SKM-1 treated with dmso at 0.1 percent for 144 hours (cell line): ENCODE measurements at regions not wholly inside any gene's neighbourhood (a gene's known extent, or its start where the extent isn't known, plus 50 kb on each side); places are given as distances from the start of the nearest gene placed in this dataset.
"Not testable (repeated sequence)": the region's sequence is repeated elsewhere in the genome, so short reads cannot be mapped to it uniquely, and the experiment has no call there.

Experiments
- DNase-seq: peaks from one replicate; lab custom pipeline; 2025; ENCODE audit not compliant: unreplicated experiment; lab: John Stamatoyannopoulos, UW

GRCh38 chr12:93235881-93236280, 141.8 kb upstream of the NUDT4 start:
- no peak for DNase-seq

GRCh38 chr12:93237235-93237915, 140.3 kb upstream of the NUDT4 start:
- DNase-seq, result no peak

GRCh38 chr12:93238512-93239262, 139.0 kb upstream of the NUDT4 start:
- not testable (repeated sequence) for DNase-seq

DNA sequence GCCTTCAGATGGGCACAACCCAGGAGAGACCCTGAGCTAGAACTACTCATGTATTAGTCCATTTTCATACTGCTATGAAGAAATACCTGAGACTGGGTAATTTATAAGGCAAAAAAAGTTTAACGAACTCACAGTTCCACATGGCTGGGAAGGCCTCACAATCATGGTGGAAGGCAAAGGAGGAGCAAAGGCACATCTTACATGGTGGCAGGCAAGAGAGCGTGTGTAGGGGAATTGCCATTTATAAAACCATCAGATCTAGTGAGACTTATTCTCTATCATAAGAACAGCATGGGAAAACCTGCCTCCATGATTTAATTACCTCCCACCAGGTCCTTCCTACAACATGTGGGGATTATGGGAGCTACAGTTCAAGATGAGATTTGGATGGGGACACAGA, 137.9 kb upstream of the NUDT4 start:
- DNase-seq, result not testable (repeated sequence)

DNA sequence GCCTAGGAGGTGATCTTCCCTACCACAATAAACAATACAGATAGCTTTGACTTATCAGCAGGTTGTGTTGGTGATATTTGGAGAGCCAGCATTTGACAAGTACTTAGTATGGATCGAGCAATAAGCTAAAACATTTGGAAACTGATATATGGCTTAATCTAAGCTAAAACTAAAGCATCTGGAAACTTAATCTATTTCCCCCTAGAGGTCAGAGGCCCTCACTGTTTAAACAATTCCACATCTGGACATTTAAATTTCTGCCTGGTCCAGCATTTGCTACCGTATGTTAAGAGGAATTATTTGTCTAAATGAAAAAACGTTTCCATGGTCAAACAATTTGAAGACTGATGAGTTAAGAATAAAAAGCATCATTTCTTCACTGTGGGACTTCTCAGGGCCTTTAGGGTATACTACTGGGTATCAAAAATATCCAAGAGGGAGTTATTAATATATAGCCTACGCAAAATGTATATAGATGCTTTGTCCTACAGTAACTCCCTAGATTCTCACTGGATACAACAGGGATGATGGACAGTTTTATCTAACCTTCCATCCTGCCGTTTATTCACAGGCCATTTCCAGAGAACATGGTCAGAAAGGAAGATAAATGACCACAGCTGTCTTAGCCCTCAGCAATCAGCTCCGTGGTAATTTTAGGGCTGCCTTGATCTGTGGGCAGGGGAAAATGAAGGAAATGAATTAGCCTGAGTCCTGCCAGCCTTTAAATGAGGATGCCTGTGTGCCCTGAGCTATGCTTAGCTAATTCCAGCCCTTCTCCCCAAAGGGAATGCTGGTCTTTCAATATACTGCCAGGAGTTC, 135.4 kb upstream of the NUDT4 start:
- DNase-seq, result no peak

DNA sequence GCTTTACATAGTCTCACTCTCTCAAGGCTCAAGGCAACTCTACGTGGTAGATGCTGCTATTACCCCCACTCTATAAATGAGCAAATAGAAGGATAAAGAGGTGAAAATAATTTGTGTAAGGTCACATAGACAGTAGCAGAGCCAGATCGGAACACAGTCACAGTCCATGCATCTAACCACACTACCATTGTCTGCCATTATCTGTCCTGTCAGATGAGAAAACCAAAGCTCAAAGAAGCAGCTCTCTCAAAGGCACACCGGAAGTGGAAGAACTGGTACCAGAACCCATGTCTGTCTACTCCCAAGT, 134.4 kb upstream of the NUDT4 start:
- DNase-seq, result no peak

- peak; percentile 88 for DNase-seq
Measured at GRCh38 chr12:93243689-93244513, 133.8 kb upstream of the NUDT4 start.

GRCh38 chr12:93244514-93245077, 133.1 kb upstream of the NUDT4 start:
- no peak for DNase-seq

- DNase-seq, result no peak
Measured at GRCh38 chr12:93245543-93245942, 132.2 kb upstream of the NUDT4 start.

- no peak for DNase-seq
Measured at GRCh38 chr12:93247313-93247991, 130.3 kb upstream of the NUDT4 start.

GRCh38 chr12:93252221-93252620, 125.5 kb upstream of the NUDT4 start:
- no peak for DNase-seq

GRCh38 chr12:93254911-93255310, 122.8 kb upstream of the NUDT4 start:
- DNase-seq, result no peak

GRCh38 chr12:93256256-93256969, 121.3 kb upstream of the NUDT4 start:
- no peak for DNase-seq

DNA sequence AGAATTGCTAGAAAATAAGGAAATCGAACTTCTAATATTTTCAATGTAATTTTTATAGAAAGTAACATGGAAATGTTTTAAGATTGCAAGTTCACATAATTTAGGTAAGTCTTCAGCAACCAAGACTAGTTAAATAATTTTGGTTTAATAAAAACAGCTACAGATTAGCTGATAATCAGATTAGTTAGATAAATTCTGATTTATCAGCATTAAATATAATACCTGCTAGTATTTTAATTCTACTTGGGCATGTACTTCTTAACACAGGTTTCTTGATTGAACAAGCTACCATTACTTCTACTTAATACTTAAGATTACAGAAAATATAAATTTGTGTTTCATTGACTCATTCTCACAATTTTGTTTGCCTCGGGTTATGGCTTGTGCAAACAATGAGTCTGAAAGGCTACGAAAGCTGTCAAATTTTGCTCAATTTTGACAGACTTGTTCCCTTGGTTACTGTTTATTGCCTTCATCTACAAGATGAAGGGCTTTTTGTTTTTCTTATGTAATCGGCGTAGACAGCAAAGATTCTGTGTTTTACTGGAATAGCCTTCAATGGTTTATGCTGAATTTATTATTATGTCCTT, 116.1 kb upstream of the NUDT4 start:
- DNase-seq, result no peak

GRCh38 chr12:93272997-93273396, 104.7 kb upstream of the NUDT4 start:
- DNase-seq, result no peak

DNA sequence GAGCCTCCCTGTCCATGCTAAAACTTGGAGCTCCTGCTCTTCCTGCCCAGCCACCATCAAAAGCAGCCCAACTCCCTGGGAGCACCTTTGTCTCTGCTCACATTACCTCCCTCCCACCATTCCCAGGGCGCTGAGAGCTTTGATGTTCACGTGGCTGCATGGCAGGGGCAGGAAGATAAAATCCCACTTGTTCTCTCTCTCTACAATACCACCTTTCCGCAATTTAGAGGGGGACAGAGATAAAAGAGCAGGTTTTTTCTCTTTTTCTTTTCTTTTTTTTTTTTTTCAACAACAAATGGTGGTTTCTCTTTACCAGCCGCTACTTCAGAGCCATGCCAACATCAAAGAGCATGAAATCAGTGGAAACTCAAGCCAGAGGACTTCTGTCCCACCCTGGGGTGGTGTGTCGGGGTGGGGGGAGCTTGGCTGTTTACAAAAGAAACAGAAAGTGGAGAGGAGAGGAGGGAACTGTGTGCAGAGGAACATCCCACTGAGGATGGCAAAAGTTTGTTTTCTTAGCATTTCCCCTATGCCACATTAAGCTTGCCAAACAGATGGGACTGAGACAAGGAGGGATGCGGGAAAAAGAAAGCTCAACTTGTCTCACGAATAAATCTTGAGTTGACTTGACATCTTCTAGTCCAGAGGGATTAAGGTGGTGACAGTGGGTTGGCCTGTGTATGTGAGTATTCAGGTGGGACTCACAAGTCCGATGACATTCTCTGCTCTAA, 103.7 kb upstream of the NUDT4 start:
- DNase-seq, result no peak

DNA sequence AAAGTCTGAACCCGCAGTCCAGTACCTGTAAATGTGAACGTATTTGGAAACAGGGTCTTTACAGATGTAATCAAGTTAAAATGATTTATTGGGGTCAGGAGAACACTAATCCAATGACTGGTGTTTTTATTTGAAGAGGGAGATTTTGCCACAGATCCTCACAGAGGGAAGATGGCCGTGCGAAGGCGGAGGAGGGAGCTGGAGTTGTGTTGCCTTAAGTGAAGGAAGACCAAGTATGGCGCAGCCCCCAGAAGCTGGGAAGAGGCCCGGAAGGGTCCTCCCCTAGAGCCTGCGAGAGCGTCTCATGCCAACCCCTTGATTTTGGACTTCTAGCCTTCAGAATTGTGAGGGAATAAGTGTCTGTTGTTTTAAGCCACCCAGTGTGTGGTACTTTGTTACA, 102.8 kb upstream of the NUDT4 start:
- DNase-seq, result no peak

DNA sequence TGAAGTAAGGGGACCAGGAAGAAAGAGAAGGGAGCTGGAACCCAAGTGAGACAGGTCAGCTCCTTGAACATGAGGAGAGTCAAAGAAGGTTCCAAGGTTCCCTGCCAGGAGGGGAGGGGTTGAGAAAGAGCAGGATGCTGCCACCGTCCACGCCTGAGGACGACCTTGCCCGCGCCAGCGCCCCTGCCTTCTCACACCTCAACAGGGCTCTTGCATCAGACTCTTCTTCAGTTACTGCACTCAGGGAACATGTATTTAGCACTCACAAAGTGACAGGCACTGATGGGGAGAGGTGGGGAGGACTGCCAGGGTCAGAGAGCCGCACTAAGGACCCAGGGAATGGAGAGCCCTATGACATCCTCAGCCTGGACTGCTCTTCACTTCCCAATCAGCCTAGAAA, 102.1 kb upstream of the NUDT4 start:
- no peak for DNase-seq
